B cell (primary cell): ENCODE measurements at regions not wholly inside any gene's neighbourhood (a gene's known extent, or its start where the extent isn't known, plus 50 kb on each side); places are given as distances from the start of the nearest gene placed in this dataset.
"Not testable (repeated sequence)": the region's sequence is repeated elsewhere in the genome, so short reads cannot be mapped to it uniquely, and the experiment has no call there.

Source experiments
- ATAC-seq: fragments of 200-7000 bp; cut with Tn5 transposase; one replicate; pipeline ENCODE4 v1.10.0; 2021; ENCODE audit warnings: low read depth, mild to moderate bottlenecking, moderate number of reproducible peaks, moderate library complexity
- CTCF ChIA-PET: fragments of 350-600 bp; sonication (Branson Sonifier 250); formaldehyde crosslinking; loops from one replicate; lab custom pipeline; 2021; ENCODE audit warnings: antibody characterized with exemption, inconsistent platforms; lab: Charles Lee
- POLR2A ChIA-PET: fragments of 350-600 bp; sonication (Branson Sonifier 250); formaldehyde crosslinking; loops from one replicate; lab custom pipeline; 2021; ENCODE audit warnings: antibody characterized with exemption; lab: Charles Lee
- DNase-seq: peaks from one replicate; pipeline ENCODE4 v3.0.0; 2013
- H2AFZ ChIP-seq: 2 replicates; pipeline ENCODE4 v1.6.1; 2012; ENCODE audit warnings: mild to moderate bottlenecking, low read depth, low read length; ENCODE audit not compliant: insufficient read depth, poor library complexity, severe bottlenecking
- H3K27ac ChIP-seq, 2 donors: 1 replicate in 1 of 2; 2 replicates in 1 of 2; pipeline ENCODE4 v1.5.1; 2012 to 2013; ENCODE audit warnings: low read length in 2 of 2, mild to moderate bottlenecking in 2 of 2, moderate library complexity in 1 of 2
- H3K27me3 ChIP-seq, 4 experiments: fragments of 200-600 bp in 1 of 4; sonication (generic) in 1 of 4; replicated peaks in 1 of 4; 1 replicate in 2 of 4; 2 replicates in 2 of 4; pipeline versions ENCODE4 v1.6.1 to v1.7.0; 2013 to 2016; ENCODE audit warnings: low read length in 3 of 4, mild to moderate bottlenecking in 2 of 4, mixed read lengths in 1 of 4, moderate library complexity in 1 of 4; ENCODE audit not compliant: insufficient read depth in 4 of 4, control insufficient read depth in 3 of 4; ENCODE audit errors: control extremely low read depth in 1 of 4
- H3K36me3 ChIP-seq, 2 experiments: replicated peaks in 1 of 2; 1 replicate in 1 of 2; 2 replicates in 1 of 2; pipeline versions ENCODE4 v1.6.1 to v1.7.1; 2013; ENCODE audit warnings: low read length in 1 of 2; ENCODE audit not compliant: insufficient read depth in 2 of 2, control insufficient read depth in 1 of 2; ENCODE audit errors: control extremely low read depth in 1 of 2, extremely low read depth in 1 of 2
- H3K4me1 ChIP-seq, 2 donors: fragments of 200-600 bp in 1 of 2; sonication (generic) in 1 of 2; 1 replicate in 1 of 2; 2 replicates in 1 of 2; pipeline versions ENCODE4 v1.5.1 to v1.6.1; 2013 to 2017; ENCODE audit warnings: low read length in 2 of 2; ENCODE audit not compliant: control insufficient read depth in 2 of 2, insufficient read depth in 2 of 2
- H3K4me2 ChIP-seq: replicated peaks from 2 replicates; pipeline ENCODE3; 2012; ENCODE audit warnings: mild to moderate bottlenecking, low read depth, low read length; ENCODE audit not compliant: poor library complexity, severe bottlenecking
- H3K4me3 ChIP-seq, 5 experiments: fragments of 200-600 bp in 1 of 5; sonication (generic) in 1 of 5; 1 replicate in 3 of 5; 2 replicates in 2 of 5; pipeline versions ENCODE4 v1.5.1 to v1.7.0; 2011 to 2016; ENCODE audit warnings: low read length in 4 of 5, mild to moderate bottlenecking in 4 of 5, low read depth in 2 of 5, control low read depth in 1 of 5, moderate library complexity in 1 of 5; ENCODE audit not compliant: insufficient read depth in 1 of 5; ENCODE audit errors: control extremely low read depth in 1 of 5, extremely low read depth in 1 of 5
- H3K79me2 ChIP-seq: fragments of 200-600 bp; sonication (generic); one replicate; pipeline ENCODE4 v1.6.0; 2016; ENCODE audit warnings: low read length; ENCODE audit not compliant: control insufficient read depth, insufficient read depth
- H3K9ac ChIP-seq: fragments of 200-600 bp; sonication (generic); 2 replicates; pipeline ENCODE4 v1.6.1; 2017; ENCODE audit warnings: mild to moderate bottlenecking, low read length, moderate library complexity
- H3K9me3 ChIP-seq, 3 donors: one replicate each; pipeline versions ENCODE4 v1.6.1 to v1.7.1; 2013; ENCODE audit warnings: low read length in 2 of 3; ENCODE audit not compliant: control insufficient read depth in 2 of 3, insufficient read depth in 1 of 3; ENCODE audit errors: control extremely low read depth in 1 of 3
- H4K20me1 ChIP-seq: 2 replicates; pipeline ENCODE4 v1.6.0; 2012; ENCODE audit warnings: mild to moderate bottlenecking, low read length; ENCODE audit not compliant: insufficient read depth, control insufficient read depth, poor library complexity, severe bottlenecking
- H3K27ac Mint-ChIP-seq: one replicate; pipeline ENCODE4 v1.8.0; 2021; ENCODE audit warnings: mixed read lengths
- H3K27me3 Mint-ChIP-seq: one replicate; pipeline ENCODE4 v1.8.0; 2021; ENCODE audit warnings: mixed read lengths
- H3K4me1 Mint-ChIP-seq: one replicate; pipeline ENCODE4 v1.8.0; 2021; ENCODE audit warnings: mixed read lengths
- H3K4me3 Mint-ChIP-seq: one replicate; pipeline ENCODE4 v1.8.0; 2021; ENCODE audit warnings: mixed read lengths
- H3K9me3 Mint-ChIP-seq: one replicate; pipeline ENCODE4 v1.8.0; 2022; ENCODE audit warnings: mixed read lengths; ENCODE audit not compliant: insufficient read depth
- CTCF ChIP-seq: fragments of 200-600 bp; IDR thresholded peaks from one replicate; pipeline ENCODE4 v1.8.0; 2022; ENCODE audit warnings: antibody characterized with exemption, mild to moderate bottlenecking
- EZH2 ChIP-seq: IDR thresholded peaks from 2 replicates; pipeline ENCODE4 v1.6.1; 2012; ENCODE audit warnings: borderline replicate concordance, low read depth, mild to moderate bottlenecking, moderate library complexity, low read length; ENCODE audit not compliant: insufficient read depth, poor library complexity, severe bottlenecking
- WGBS: methylation state at CpG from one replicate; pipeline ENCODE4 v1.1.5; 2013; ENCODE audit warnings: missing lambda C conversion rate; ENCODE audit not compliant: insufficient coverage; 5-methylcytosine and 5-hydroxymethylcytosine counted together
- intact Hi-C: fragments of 100-400 bp; cut with micrococcal nuclease; formaldehyde crosslinking; loops from one replicate; pipeline ENCODE4 v1.10.0; 2022

- Histone ChIP-seq H3K4me3 (no peak overlapping the region), H3K9ac (no peak overlapping the region), H3K27ac (no peak overlapping the region), H3K9me3 (peaks cover 0 to 3% (median 0%) of the 10 kb centered on the region in 3 donors), H3K36me3 (no peaks in the 10 kb centered on the region), H3K79me2 (no peaks in the 10 kb centered on the region), H4K20me1 (no peaks in the 10 kb centered on the region), H3K4me2 (no peak overlapping the region), H2AFZ (no peak overlapping the region), H3K4me1 (no peaks in the 10 kb centered on the region), H3K27me3 (peaks cover 0 to 2% (median 0%) of the 10 kb centered on the region in 4 experiments)
- Mint-ChIP-seq H3K27me3 (peaks cover 5% of the 10 kb centered on the region), H3K4me1 (no peaks in the 10 kb centered on the region), H3K4me3 (no peak overlapping the region), H3K27ac (no peak overlapping the region), H3K9me3 (peaks cover 2% of the 10 kb centered on the region)
- no peak for DNase-seq
- POLR2A ChIA-PET: no interaction called here
- intact Hi-C loops: no loop called here
- 85% methylated on average over 3 of the region's 4 CpGs for WGBS
- CTCF ChIA-PET: interaction anchor here (0.7 kb wide), 1 partner anchor 70 kb away, joined by 4 read pairs; no protein-coding TSS in a partner anchor
- no peak for ATAC-seq
- TF ChIP-seq EZH2 (no peak), CTCF (no peak)
Measured at GRCh38 chr6:7025861-7026260, 81.9 kb upstream of the RREB1 start.

GRCh38 chr6:7028963-7029362 is 78.8 kb upstream of the RREB1 start:
- H3K9ac ChIP-seq, H2AFZ ChIP-seq, H3K4me1 ChIP-seq, H3K4me1 Mint-ChIP-seq, H3K79me2 ChIP-seq, H3K27ac Mint-ChIP-seq, H3K27me3 ChIP-seq, H3K9me3 ChIP-seq, POLR2A ChIA-PET, H3K4me3 ChIP-seq, H3K4me2 ChIP-seq, H3K27ac ChIP-seq, H4K20me1 ChIP-seq, CTCF ChIA-PET, H3K27me3 Mint-ChIP-seq, DNase-seq, H3K4me3 Mint-ChIP-seq, H3K36me3 ChIP-seq, intact Hi-C loops, ATAC-seq, H3K9me3 Mint-ChIP-seq: not testable (repeated sequence)

- H3K79me2 ChIP-seq, DNase-seq, CTCF ChIA-PET, H3K27ac ChIP-seq, H3K4me3 ChIP-seq, H3K27me3 Mint-ChIP-seq, H3K4me2 ChIP-seq, H3K36me3 ChIP-seq, H3K4me1 Mint-ChIP-seq, H3K9me3 ChIP-seq, POLR2A ChIA-PET, ATAC-seq, H4K20me1 ChIP-seq, H3K4me3 Mint-ChIP-seq, H3K9ac ChIP-seq, H3K9me3 Mint-ChIP-seq, H3K27me3 ChIP-seq, intact Hi-C loops, H2AFZ ChIP-seq, H3K27ac Mint-ChIP-seq, H3K4me1 ChIP-seq: not testable (repeated sequence)
- WGBS: no CpG with 5 or more reads among the region's 4 CpGs
Measured at GRCh38 chr6:7030968-7031367, 76.8 kb upstream of the RREB1 start.
